DOHH2 (cell line): ENCODE measurements at regions not wholly inside any gene's neighbourhood (a gene's known extent, or its start where the extent isn't known, plus 50 kb on each side); places are given as distances from the start of the nearest gene placed in this dataset.

Experiments used
- EZH2phosphoT487 ChIP-seq: fragments of 200-600 bp; sonication (generic); IDR thresholded peaks from 2 replicates; pipeline ENCODE4 v1.6.1; 2017; ENCODE audit warnings: borderline replicate concordance, mild to moderate bottlenecking, antibody characterized with exemption, low read length, moderate library complexity, mixed read lengths
- TF ChIP-seq, protein P1 (sequence below): fragments of 200-600 bp; sonication (generic); IDR thresholded peaks from one replicate; pipeline ENCODE4 v1.5.1; 2014; ENCODE audit warnings: antibody characterized with exemption, mild to moderate bottlenecking, low read depth, low read length; ENCODE audit not compliant: poor library complexity, severe bottlenecking

DNA sequence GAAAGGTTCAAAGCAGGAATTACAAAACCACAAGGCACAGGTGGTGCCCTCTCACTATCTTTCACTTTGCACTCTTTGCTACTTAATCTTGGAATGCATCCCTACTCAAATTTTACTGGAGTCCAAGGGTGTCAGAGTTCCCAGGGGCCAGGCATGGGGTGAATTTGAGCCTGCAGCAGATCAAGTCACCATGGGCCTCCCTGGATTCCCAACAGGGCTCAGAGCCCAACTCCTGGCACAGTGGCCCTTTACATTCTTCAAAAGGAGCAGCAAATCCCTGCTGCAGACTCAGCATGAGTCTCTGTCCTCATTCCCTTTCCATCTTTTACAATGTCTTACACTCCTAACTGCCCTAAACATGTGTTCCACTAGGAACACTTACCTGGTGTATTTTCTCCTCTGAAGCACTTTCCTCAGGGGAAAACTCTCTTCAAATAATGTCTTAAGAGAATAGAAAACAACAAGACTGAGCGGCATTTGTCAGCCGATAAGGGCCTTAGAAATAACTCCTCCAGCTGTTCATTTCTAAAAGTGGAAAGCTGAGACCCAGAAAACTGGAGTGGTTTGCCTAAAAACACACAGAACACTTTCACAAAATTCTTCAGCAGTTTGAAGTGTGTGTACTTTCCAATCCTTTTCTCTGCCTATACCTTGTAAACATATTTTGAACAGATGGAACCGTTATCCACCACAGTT lies 596.0 kb downstream of the INSC start:
- TF ChIP-seq, protein P1, sequence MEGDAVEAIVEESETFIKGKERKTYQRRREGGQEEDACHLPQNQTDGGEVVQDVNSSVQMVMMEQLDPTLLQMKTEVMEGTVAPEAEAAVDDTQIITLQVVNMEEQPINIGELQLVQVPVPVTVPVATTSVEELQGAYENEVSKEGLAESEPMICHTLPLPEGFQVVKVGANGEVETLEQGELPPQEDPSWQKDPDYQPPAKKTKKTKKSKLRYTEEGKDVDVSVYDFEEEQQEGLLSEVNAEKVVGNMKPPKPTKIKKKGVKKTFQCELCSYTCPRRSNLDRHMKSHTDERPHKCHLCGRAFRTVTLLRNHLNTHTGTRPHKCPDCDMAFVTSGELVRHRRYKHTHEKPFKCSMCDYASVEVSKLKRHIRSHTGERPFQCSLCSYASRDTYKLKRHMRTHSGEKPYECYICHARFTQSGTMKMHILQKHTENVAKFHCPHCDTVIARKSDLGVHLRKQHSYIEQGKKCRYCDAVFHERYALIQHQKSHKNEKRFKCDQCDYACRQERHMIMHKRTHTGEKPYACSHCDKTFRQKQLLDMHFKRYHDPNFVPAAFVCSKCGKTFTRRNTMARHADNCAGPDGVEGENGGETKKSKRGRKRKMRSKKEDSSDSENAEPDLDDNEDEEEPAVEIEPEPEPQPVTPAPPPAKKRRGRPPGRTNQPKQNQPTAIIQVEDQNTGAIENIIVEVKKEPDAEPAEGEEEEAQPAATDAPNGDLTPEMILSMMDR, result no peak
- TF ChIP-seq EZH2phosphoT487, result no peak
